Osteoblast (primary cell): ENCODE measurements at regions not wholly inside any gene's neighbourhood (a gene's known extent, or its start where the extent isn't known, plus 50 kb on each side); places are given as distances from the start of the nearest gene placed in this dataset.

Source experiments
- DNase-seq: peaks from one replicate; pipeline ENCODE4 v3.0.0; 2011; ENCODE audit warnings: low spot score, mixed read lengths; ENCODE audit not compliant: insufficient read length; ENCODE audit errors: missing footprints
- H2AFZ ChIP-seq: 2 replicates; pipeline ENCODE4 v1.6.0; 2011; ENCODE audit warnings: mild to moderate bottlenecking, low read length
- H3K27ac ChIP-seq: 2 replicates; pipeline ENCODE4 v1.5.1; 2011; ENCODE audit warnings: mild to moderate bottlenecking, low read depth, low read length, moderate library complexity
- H3K27me3 ChIP-seq: 2 replicates; pipeline ENCODE4 v1.6.0; 2012; ENCODE audit warnings: mild to moderate bottlenecking, control low read depth, inconsistent platforms, low read length, moderate library complexity; ENCODE audit not compliant: insufficient read depth
- H3K36me3 ChIP-seq: 2 replicates; pipeline ENCODE4 v1.5.1; 2011; ENCODE audit warnings: mild to moderate bottlenecking, low read length, control low read depth, moderate library complexity; ENCODE audit not compliant: insufficient read depth
- H3K4me1 ChIP-seq: 2 replicates; pipeline ENCODE4 v1.5.1; 2011; ENCODE audit warnings: mild to moderate bottlenecking, low read length, control low read depth, moderate library complexity; ENCODE audit not compliant: insufficient read depth
- H3K4me2 ChIP-seq: 2 replicates; pipeline ENCODE4 v1.6.0; 2011; ENCODE audit warnings: mild to moderate bottlenecking, low read length; ENCODE audit not compliant: insufficient read depth
- H3K4me3 ChIP-seq: fragments of 200-600 bp; sonication (generic); 3 replicates; pipeline ENCODE4 v1.5.1; 2012; ENCODE audit warnings: mild to moderate bottlenecking, low read length, inconsistent platforms; ENCODE audit not compliant: insufficient read depth
- H3K79me2 ChIP-seq: 2 replicates; pipeline ENCODE4 v1.6.0; 2012; ENCODE audit warnings: mild to moderate bottlenecking, low read length, control low read depth, inconsistent platforms; ENCODE audit not compliant: insufficient read depth
- H3K9me3 ChIP-seq: 2 replicates; pipeline ENCODE4 v1.5.1; 2011; ENCODE audit warnings: low read depth, low read length, control low read depth
- H4K20me1 ChIP-seq: 2 replicates; pipeline ENCODE4 v1.6.0; 2012; ENCODE audit warnings: mild to moderate bottlenecking, low read length, control low read depth; ENCODE audit not compliant: insufficient read depth
- CTCF ChIP-seq: IDR thresholded peaks from 2 replicates; pipeline ENCODE4 v1.5.1; 2011; ENCODE audit warnings: mild to moderate bottlenecking, low read depth, low read length, moderate library complexity; ENCODE audit errors: extremely low read depth

GRCh38 chr10:121148921-121149320, 297.8 kb downstream of the WDR11 start:
- Histone ChIP-seq H3K9me3 (peaks cover 3% of the 10 kb centered on the region), H4K20me1 (no peaks in the 10 kb centered on the region), H3K79me2 (no peaks in the 10 kb centered on the region), H3K27me3 (no peaks in the 10 kb centered on the region), H3K27ac (no peak overlapping the region), H3K4me2 (no peak overlapping the region), H3K4me1 (no peaks in the 10 kb centered on the region), H2AFZ (no peak overlapping the region), H3K4me3 (no peak overlapping the region), H3K36me3 (no peaks in the 10 kb centered on the region)
- TF ChIP-seq CTCF, result no peak
- no peak for DNase-seq

- H3K27me3 ChIP-seq, result no peaks in the 10 kb centered on the region
- TF ChIP-seq CTCF, result no peak
- H3K4me2 ChIP-seq, result no peak overlapping the region
- no peak overlapping the region for H2AFZ ChIP-seq
- H3K27ac ChIP-seq, result no peak overlapping the region
- no peaks in the 10 kb centered on the region for H4K20me1 ChIP-seq
- H3K4me3 ChIP-seq, result no peak overlapping the region
- no peaks in the 10 kb centered on the region for H3K36me3 ChIP-seq
- H3K79me2 ChIP-seq, result no peaks in the 10 kb centered on the region
- peaks cover 3% of the 10 kb centered on the region for H3K9me3 ChIP-seq
- no peaks in the 10 kb centered on the region for H3K4me1 ChIP-seq
- DNase-seq, result no peak
Measured at GRCh38 chr10:121152033-121152432, 300.9 kb downstream of the WDR11 start.

GRCh38 chr10:121152935-121153334, 301.8 kb downstream of the WDR11 start:
- H3K4me3 ChIP-seq, result no peak overlapping the region
- no peak for TF ChIP-seq CTCF
- H3K36me3 ChIP-seq, result no peaks in the 10 kb centered on the region
- H2AFZ ChIP-seq, result no peak overlapping the region
- no peak for DNase-seq
- no peak overlapping the region for H3K27ac ChIP-seq
- no peaks in the 10 kb centered on the region for H3K79me2 ChIP-seq
- H3K9me3 ChIP-seq, result peaks cover 3% of the 10 kb centered on the region
- H3K4me2 ChIP-seq, result no peak overlapping the region
- no peaks in the 10 kb centered on the region for H3K4me1 ChIP-seq
- H4K20me1 ChIP-seq, result no peaks in the 10 kb centered on the region
- H3K27me3 ChIP-seq, result no peaks in the 10 kb centered on the region

GRCh38 chr10:121154310-121154709, 303.1 kb downstream of the WDR11 start:
- H4K20me1 ChIP-seq, result no peaks in the 10 kb centered on the region
- no peak for TF ChIP-seq CTCF
- no peaks in the 10 kb centered on the region for H3K36me3 ChIP-seq
- no peaks in the 10 kb centered on the region for H3K27me3 ChIP-seq
- peaks cover 3% of the 10 kb centered on the region for H3K9me3 ChIP-seq
- no peaks in the 10 kb centered on the region for H3K4me1 ChIP-seq
- no peak overlapping the region for H3K4me2 ChIP-seq
- H3K4me3 ChIP-seq, result no peak overlapping the region
- DNase-seq, result no peak
- H3K27ac ChIP-seq, result no peak overlapping the region
- no peaks in the 10 kb centered on the region for H3K79me2 ChIP-seq
- H2AFZ ChIP-seq, result no peak overlapping the region
